CD4-positive, CD25-positive, alpha-beta regulatory T cell (primary cell): ENCODE measurements at regions not wholly inside any gene's neighbourhood (a gene's known extent, or its start where the extent isn't known, plus 50 kb on each side); places are given as distances from the start of the nearest gene placed in this dataset.

ENCODE experiments used
- ATAC-seq, 2 donors: fragments of 150-1000 bp; cut with Tn5 transposase; one replicate each; pipeline ENCODE4 v1.10.0; 2021; ENCODE audit warnings: low read depth in 2 of 2, moderate number of reproducible peaks in 2 of 2, moderate library complexity in 1 of 2
- DNase-seq, 3 donors: peaks; one replicate each; pipeline versions ENCODE4 v3.0.0 to v3.0.0-alpha.2; 2012 to 2022; ENCODE audit warnings: mixed read lengths in 1 of 3
- H3K27ac ChIP-seq: one replicate; pipeline ENCODE4 v1.7.0; 2013; ENCODE audit warnings: mild to moderate bottlenecking, low read length; ENCODE audit not compliant: insufficient read depth, poor library complexity, severe bottlenecking
- H3K27me3 ChIP-seq: one replicate; pipeline ENCODE4 v1.7.0; 2013; ENCODE audit warnings: low read length; ENCODE audit not compliant: control insufficient read depth, insufficient read depth
- H3K36me3 ChIP-seq: one replicate; pipeline ENCODE4 v1.7.0; 2013; ENCODE audit warnings: mild to moderate bottlenecking, low read length, moderate library complexity; ENCODE audit not compliant: control insufficient read depth, insufficient read depth
- H3K4me1 ChIP-seq: 2 replicates; pipeline ENCODE4 v1.7.0; 2013; ENCODE audit warnings: mild to moderate bottlenecking, low read length; ENCODE audit not compliant: insufficient read depth, control insufficient read depth, poor library complexity, severe bottlenecking
- H3K4me3 ChIP-seq: one replicate; pipeline ENCODE4 v1.7.0; 2013; ENCODE audit warnings: low read depth, mild to moderate bottlenecking, low read length, moderate library complexity
- H3K9me3 ChIP-seq, 2 experiments: 1 replicate in 1 of 2; 2 replicates in 1 of 2; pipeline ENCODE4 v1.7.0; 2013; ENCODE audit warnings: low read length in 2 of 2, mild to moderate bottlenecking in 1 of 2, moderate library complexity in 1 of 2; ENCODE audit not compliant: control insufficient read depth in 2 of 2
- H3K27ac Mint-ChIP-seq, 3 donors: one replicate each; pipeline ENCODE4 v1.8.0; 2020 to 2022; ENCODE audit warnings: mild to moderate bottlenecking in 3 of 3, mixed read lengths in 3 of 3, moderate library complexity in 2 of 3
- H3K27me3 Mint-ChIP-seq: one replicate; pipeline ENCODE4 v1.8.0; 2022; ENCODE audit warnings: mild to moderate bottlenecking, mixed read lengths
- H3K36me3 Mint-ChIP-seq: one replicate; pipeline ENCODE4 v1.8.0; 2020; ENCODE audit warnings: mixed read lengths
- H3K4me1 Mint-ChIP-seq, 4 donors: one replicate each; pipeline ENCODE4 v1.8.0; 2020 to 2022; ENCODE audit warnings: mixed read lengths in 4 of 4, mild to moderate bottlenecking in 1 of 4
- H3K4me3 Mint-ChIP-seq, 4 donors: one replicate each; pipeline ENCODE4 v1.8.0; 2020 to 2022; ENCODE audit warnings: mild to moderate bottlenecking in 4 of 4, mixed read lengths in 4 of 4, moderate library complexity in 3 of 4
- H3K9me3 Mint-ChIP-seq, 7 donors: one replicate each; pipeline ENCODE4 v1.8.0; 2020 to 2022; ENCODE audit warnings: mixed read lengths in 7 of 7, mild to moderate bottlenecking in 3 of 7, moderate library complexity in 2 of 7

GRCh38 chr10:24035761-24036160, 173.2 kb upstream of the KIAA1217 start:
- no peaks in the 10 kb centered on the region for H3K27me3 ChIP-seq

DNA sequence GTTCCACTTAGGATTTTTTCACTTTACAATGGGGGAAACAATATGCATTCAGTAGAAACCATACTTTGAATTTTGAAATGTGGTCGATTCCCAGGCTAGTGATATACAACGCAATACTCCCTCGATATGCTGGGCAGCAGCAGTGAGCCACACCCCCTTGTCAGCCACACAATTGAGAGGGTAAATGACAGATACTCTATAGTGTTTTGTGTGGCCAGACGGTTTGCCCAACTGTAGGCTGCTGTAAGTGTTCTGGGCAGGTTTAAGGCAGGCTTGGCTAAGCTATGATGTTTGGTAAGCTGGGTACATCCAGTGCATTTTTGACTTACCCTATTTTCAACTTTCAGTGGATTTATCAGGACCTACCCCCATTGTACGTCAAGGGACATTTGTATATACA, 169.6 kb upstream of the KIAA1217 start:
- H3K27me3 ChIP-seq = no peaks in the 10 kb centered on the region
- no peak overlapping the region for H3K27ac Mint-ChIP-seq
- H3K9me3 Mint-ChIP-seq = peaks cover 0 to 4% (median 3%) of the 10 kb centered on the region in 7 donors
- H3K36me3 Mint-ChIP-seq = no peaks in the 10 kb centered on the region
- H3K27me3 Mint-ChIP-seq = no peaks in the 10 kb centered on the region
- no peaks in the 10 kb centered on the region for H3K36me3 ChIP-seq
- H3K4me3 ChIP-seq = no peak overlapping the region
- DNase-seq (no peak), ATAC-seq (no peak)
- no peaks in the 10 kb centered on the region for H3K9me3 ChIP-seq
- no peaks in the 10 kb centered on the region for H3K4me1 ChIP-seq
- H3K27ac ChIP-seq = no peak overlapping the region
- peaks cover 0 to 2% (median 0%) of the 10 kb centered on the region in 4 donors for H3K4me1 Mint-ChIP-seq
- no peak overlapping the region for H3K4me3 Mint-ChIP-seq

More at GRCh38 chr10:24035761-24036160, 173.2 kb upstream of the KIAA1217 start:
- H3K27me3 Mint-ChIP-seq = no peaks in the 10 kb centered on the region
- no peaks in the 10 kb centered on the region for H3K9me3 ChIP-seq
- no peaks in the 10 kb centered on the region for H3K36me3 Mint-ChIP-seq
- H3K4me1 ChIP-seq = no peaks in the 10 kb centered on the region
- H3K27ac Mint-ChIP-seq = no peak overlapping the region
- no peak overlapping the region for H3K4me3 Mint-ChIP-seq
- no peak overlapping the region for H3K4me3 ChIP-seq
- no peak for ATAC-seq
- no peaks in the 10 kb centered on the region for H3K36me3 ChIP-seq
- DNase-seq = no peak
- H3K9me3 Mint-ChIP-seq = peaks cover 0 to 4% (median 3%) of the 10 kb centered on the region in 7 donors
- no peak overlapping the region for H3K27ac ChIP-seq
- H3K4me1 Mint-ChIP-seq = peaks cover 0 to 2% (median 0%) of the 10 kb centered on the region in 4 donors

GRCh38 chr10:24039897-24040296, 169.0 kb upstream of the KIAA1217 start:
- no peaks in the 10 kb centered on the region for H3K27me3 Mint-ChIP-seq
- H3K4me3 Mint-ChIP-seq = no peak overlapping the region
- no peaks in the 10 kb centered on the region for H3K9me3 ChIP-seq
- no peak overlapping the region for H3K4me3 ChIP-seq
- no peak overlapping the region for H3K27ac Mint-ChIP-seq
- no peaks in the 10 kb centered on the region for H3K27me3 ChIP-seq
- H3K4me1 ChIP-seq = no peaks in the 10 kb centered on the region
- no peaks in the 10 kb centered on the region for H3K36me3 Mint-ChIP-seq
- no peak overlapping the region for H3K27ac ChIP-seq
- DNase-seq (no peak), ATAC-seq (no peak)
- H3K36me3 ChIP-seq = no peaks in the 10 kb centered on the region
- no peaks in the 10 kb centered on the region for H3K4me1 Mint-ChIP-seq
- H3K9me3 Mint-ChIP-seq = peaks cover 0 to 5% (median 2%) of the 10 kb centered on the region in 7 donors

GRCh38 chr10:24041034-24041433, 167.9 kb upstream of the KIAA1217 start:
- Mint-ChIP-seq H3K36me3 (no peaks in the 10 kb centered on the region), H3K27me3 (no peaks in the 10 kb centered on the region), H3K4me1 (no peaks in the 10 kb centered on the region), H3K4me3 (no peak overlapping the region), H3K27ac (no peak overlapping the region), H3K9me3 (peaks cover 0 to 4% (median 1%) of the 10 kb centered on the region in 7 donors)
- no peaks in the 10 kb centered on the region for H3K27me3 ChIP-seq
- DNase-seq (no peak), ATAC-seq (no peak)
- H3K4me1 ChIP-seq = no peaks in the 10 kb centered on the region
- no peak overlapping the region for H3K4me3 ChIP-seq
- H3K27ac ChIP-seq = no peak overlapping the region
- no peaks in the 10 kb centered on the region for H3K36me3 ChIP-seq
- H3K9me3 ChIP-seq = no peaks in the 10 kb centered on the region

GRCh38 chr10:24041834-24042233, 167.1 kb upstream of the KIAA1217 start:
- peaks cover 0 to 5% (median 0%) of the 10 kb centered on the region in 7 donors for H3K9me3 Mint-ChIP-seq

DNA sequence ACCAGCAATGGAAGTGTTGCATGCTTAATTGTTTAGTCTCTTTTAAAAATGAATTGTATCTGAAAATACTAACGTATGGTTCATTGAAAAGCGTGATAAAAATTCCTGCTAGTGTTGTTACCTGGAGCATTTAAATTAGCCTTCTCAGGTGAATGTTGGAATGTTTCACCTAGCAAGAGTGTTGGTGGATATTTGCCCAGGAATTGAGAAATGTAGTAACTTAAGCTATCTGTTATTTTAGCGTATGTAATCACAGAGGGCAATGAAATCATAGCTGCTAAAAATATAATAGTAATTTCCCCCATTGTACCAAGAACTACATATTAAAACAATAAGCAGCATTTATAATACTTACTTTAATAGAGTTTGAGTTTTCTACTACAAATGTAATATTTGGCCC, 166.1 kb upstream of the KIAA1217 start:
- no peaks in the 10 kb centered on the region for H3K36me3 Mint-ChIP-seq
- H3K36me3 ChIP-seq = no peaks in the 10 kb centered on the region
- no peaks in the 10 kb centered on the region for H3K27me3 ChIP-seq
- no peak overlapping the region for H3K27ac ChIP-seq
- DNase-seq (no peak), ATAC-seq (no peak)
- no peaks in the 10 kb centered on the region for H3K27me3 Mint-ChIP-seq
- H3K4me1 ChIP-seq = no peaks in the 10 kb centered on the region
- H3K4me1 Mint-ChIP-seq = no peaks in the 10 kb centered on the region
- H3K9me3 ChIP-seq = no peaks in the 10 kb centered on the region
- H3K9me3 Mint-ChIP-seq = peaks cover 0 to 5% (median 0%) of the 10 kb centered on the region in 7 donors
- no peak overlapping the region for H3K4me3 ChIP-seq
- H3K4me3 Mint-ChIP-seq = no peak overlapping the region
- H3K27ac Mint-ChIP-seq = no peak overlapping the region

More at GRCh38 chr10:24041834-24042233, 167.1 kb upstream of the KIAA1217 start:
- Histone ChIP-seq H3K9me3 (no peaks in the 10 kb centered on the region), H3K27me3 (no peaks in the 10 kb centered on the region), H3K4me3 (no peak overlapping the region), H3K27ac (no peak overlapping the region), H3K36me3 (no peaks in the 10 kb centered on the region), H3K4me1 (no peaks in the 10 kb centered on the region)
- ATAC-seq (no peak), DNase-seq (no peak)
- no peak overlapping the region for H3K27ac Mint-ChIP-seq
- no peaks in the 10 kb centered on the region for H3K27me3 Mint-ChIP-seq
- no peak overlapping the region for H3K4me3 Mint-ChIP-seq
- H3K4me1 Mint-ChIP-seq = no peaks in the 10 kb centered on the region
- no peaks in the 10 kb centered on the region for H3K36me3 Mint-ChIP-seq

- DNase-seq (no peak), ATAC-seq (no peak)
- Mint-ChIP-seq H3K27me3 (no peaks in the 10 kb centered on the region), H3K27ac (no peak overlapping the region), H3K4me1 (no peaks in the 10 kb centered on the region), H3K4me3 (no peak overlapping the region), H3K36me3 (no peaks in the 10 kb centered on the region), H3K9me3 (peaks cover 0 to 7% (median 1%) of the 10 kb centered on the region in 7 donors)
- Histone ChIP-seq H3K4me3 (no peak overlapping the region), H3K36me3 (no peaks in the 10 kb centered on the region), H3K9me3 (no peaks in the 10 kb centered on the region), H3K27me3 (no peaks in the 10 kb centered on the region), H3K27ac (no peak overlapping the region), H3K4me1 (no peaks in the 10 kb centered on the region)
Measured at GRCh38 chr10:24046060-24046459, 162.9 kb upstream of the KIAA1217 start.

DNA sequence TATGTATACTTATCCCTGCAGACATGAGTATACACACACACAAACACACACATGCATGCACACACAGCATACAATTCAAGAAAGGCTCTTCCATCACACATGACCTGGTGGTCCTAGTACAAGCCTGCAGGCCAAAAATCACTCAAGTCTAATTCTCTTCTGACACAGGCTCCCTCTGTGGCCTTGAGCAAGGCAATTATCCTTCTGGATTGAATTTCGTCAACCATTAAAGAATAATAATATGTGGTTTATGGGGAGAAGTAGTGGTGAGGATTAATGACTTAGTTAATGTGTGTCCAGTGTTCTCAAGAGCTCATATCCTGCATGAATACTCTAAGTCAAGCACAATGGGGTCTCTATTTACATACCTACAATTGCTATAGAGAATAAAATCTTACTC, 161.8 kb upstream of the KIAA1217 start:
- H3K9me3 Mint-ChIP-seq = peaks cover 0 to 7% (median 3%) of the 10 kb centered on the region in 7 donors
- no peaks in the 10 kb centered on the region for H3K27me3 Mint-ChIP-seq
- H3K4me3 Mint-ChIP-seq = no peak overlapping the region
- Histone ChIP-seq H3K9me3 (no peaks in the 10 kb centered on the region), H3K4me1 (no peaks in the 10 kb centered on the region), H3K4me3 (no peak overlapping the region), H3K27ac (no peak overlapping the region), H3K27me3 (no peaks in the 10 kb centered on the region), H3K36me3 (no peaks in the 10 kb centered on the region)
- no peak for ATAC-seq
- H3K36me3 Mint-ChIP-seq = no peaks in the 10 kb centered on the region
- no peak for DNase-seq
- H3K4me1 Mint-ChIP-seq = no peaks in the 10 kb centered on the region
- no peak overlapping the region for H3K27ac Mint-ChIP-seq
